H1 (cell line): ENCODE measurements at regions not wholly inside any gene's neighbourhood (a gene's known extent, or its start where the extent isn't known, plus 50 kb on each side); places are given as distances from the start of the nearest gene placed in this dataset.

ENCODE experiments used
- ASH2L ChIP-seq: fragments of 200-600, 300-600 bp; sonication (generic); IDR thresholded peaks from one replicate; pipeline ENCODE4 v1.7.1; 2017; ENCODE audit warnings: low read length
- ATF2 ChIP-seq: IDR thresholded peaks from 2 replicates; pipeline ENCODE4 v1.6.1; 2012; ENCODE audit warnings: low read length, inconsistent platforms
- ATF3 ChIP-seq: IDR thresholded peaks from 2 replicates; pipeline ENCODE4 v1.6.1; 2011; ENCODE audit warnings: low read depth, mild to moderate bottlenecking, low read length; ENCODE audit not compliant: insufficient read depth
- CTCF ChIP-seq, 3 experiments: IDR thresholded peaks; 1 replicate in 2 of 3; 2 replicates in 1 of 3; pipeline versions ENCODE4 v1.5.1 to v1.6.1; 2011; ENCODE audit warnings: low read length in 3 of 3, mild to moderate bottlenecking in 3 of 3, inconsistent platforms in 2 of 3, low read depth in 1 of 3, moderate library complexity in 1 of 3; ENCODE audit not compliant: insufficient read depth in 1 of 3; ENCODE audit errors: control extremely low read depth in 1 of 3
- E2F6 ChIP-seq: IDR thresholded peaks from 2 replicates; pipeline ENCODE4 v1.6.1; 2012; ENCODE audit warnings: inconsistent platforms
- GABPA ChIP-seq: IDR thresholded peaks from 2 replicates; pipeline ENCODE4 v1.6.1; 2011; ENCODE audit warnings: mild to moderate bottlenecking, low read length, moderate library complexity, borderline replicate concordance; ENCODE audit not compliant: insufficient read depth
- MAFK ChIP-seq: IDR thresholded peaks from 2 replicates; pipeline ENCODE4 v1.6.1; 2012; ENCODE audit warnings: low read depth, mild to moderate bottlenecking, improper control_type of control experiment, low read length
- POLR2A ChIP-seq, 2 experiments: IDR thresholded peaks; 1 replicate in 1 of 2; 2 replicates in 1 of 2; pipeline ENCODE4 v1.6.1; 2011; ENCODE audit warnings: low read depth in 2 of 2, low read length in 2 of 2, mild to moderate bottlenecking in 2 of 2; ENCODE audit errors: control extremely low read depth in 1 of 2
- POLR2AphosphoS5 ChIP-seq: IDR thresholded peaks from 2 replicates; pipeline ENCODE4 v1.6.1; 2011; ENCODE audit warnings: low read depth, low read length
- RFX5 ChIP-seq: IDR thresholded peaks from 2 replicates; pipeline ENCODE4 v1.6.1; 2011; ENCODE audit warnings: low read depth, low read length, improper control_type of control experiment, borderline replicate concordance
- SP1 ChIP-seq: IDR thresholded peaks from 2 replicates; pipeline ENCODE4 v1.6.1; 2011; ENCODE audit warnings: low read depth, low read length
- TAF1 ChIP-seq: IDR thresholded peaks from 2 replicates; pipeline ENCODE4 v1.6.1; 2011; ENCODE audit warnings: mild to moderate bottlenecking, low read depth, low read length
- USF2 ChIP-seq: IDR thresholded peaks from 2 replicates; pipeline ENCODE4 v1.6.1; 2011; ENCODE audit warnings: low read length, improper control_type of control experiment
- ZNF274 ChIP-seq: IDR thresholded peaks from 2 replicates; pipeline ENCODE4 v1.7.0; 2012; ENCODE audit warnings: low read length, borderline replicate concordance; ENCODE audit errors: extremely low read depth

GRCh38 chr2:129721236-129721635 is 258.2 kb upstream of the RAB6C start:
- no peak for TF ChIP-seq CTCF (IDR thresholded peaks at IDR 0.05; ENCODE audit: control extremely low read depth in 1 of 3, insufficient read depth in 1 of 3, low read depth in 1 of 3, low read length in 3 of 3)
- TF ChIP-seq ATF2 = no peak
- TF ChIP-seq RFX5 = no peak
- no peak for TF ChIP-seq POLR2A (IDR thresholded peaks at IDR 0.05; ENCODE audit: control extremely low read depth in 1 of 2, low read depth in 2 of 2, low read length in 2 of 2)
- TF ChIP-seq GABPA = no peak
- no peak for TF ChIP-seq POLR2AphosphoS5
- no peak for TF ChIP-seq ASH2L
- no peak for TF ChIP-seq SP1
- no peak for TF ChIP-seq TAF1
- no peak for TF ChIP-seq USF2
- no peak for TF ChIP-seq ZNF274
- TF ChIP-seq ATF3 = no peak
- no peak for TF ChIP-seq E2F6
- no peak for TF ChIP-seq MAFK
